SK-N-SH (cell line): ENCODE measurements at regions not wholly inside any gene's neighbourhood (a gene's known extent, or its start where the extent isn't known, plus 50 kb on each side); places are given as distances from the start of the nearest gene placed in this dataset.

Source experiments
- CTCF ChIP-seq: fragments of 200-600 bp; sonication (generic); IDR thresholded peaks from 2 replicates; pipeline ENCODE4 v1.6.1; 2017; ENCODE audit warnings: antibody characterized with exemption, mild to moderate bottlenecking, moderate library complexity
- ELF1 ChIP-seq: IDR thresholded peaks from 2 replicates; pipeline ENCODE4 v1.4.0; 2012
- EP300 ChIP-seq, 2 experiments: IDR thresholded peaks; 2 replicates each; pipeline versions ENCODE4 v1.4.0 to v1.6.1; 2012; ENCODE audit warnings: borderline replicate concordance in 1 of 2, low read depth in 1 of 2, low read length in 1 of 2
- EZH2phosphoT487 ChIP-seq: fragments of 200-600 bp; sonication (generic); IDR thresholded peaks from 2 replicates; pipeline ENCODE4 v1.6.1; 2017; ENCODE audit warnings: low read depth, mixed run types, mild to moderate bottlenecking, antibody characterized with exemption, moderate library complexity, borderline replicate concordance
- FOXJ3 ChIP-seq: sonication (generic); formaldehyde crosslinking; IDR thresholded peaks from 2 replicates; pipeline ENCODE4 v1.5.1; 2020; ENCODE audit warnings: mild to moderate bottlenecking, missing genetic modification reagents
- GABPA ChIP-seq: IDR thresholded peaks from 2 replicates; pipeline ENCODE4 v1.4.0; 2012; ENCODE audit warnings: low read depth, mild to moderate bottlenecking
- MEF2A ChIP-seq: IDR thresholded peaks from 2 replicates; pipeline ENCODE4 v1.4.0; 2012; ENCODE audit warnings: low read depth, borderline replicate concordance
- MXI1 ChIP-seq: IDR thresholded peaks from 2 replicates; pipeline ENCODE4 v1.6.1; 2012; ENCODE audit warnings: mild to moderate bottlenecking, low read depth, low read length, improper control_type of control experiment
- NRF1 ChIP-seq: IDR thresholded peaks from 2 replicates; pipeline ENCODE4 v1.6.1; 2012; ENCODE audit warnings: low read depth, mild to moderate bottlenecking, low read length
- RAD21 ChIP-seq: IDR thresholded peaks from 2 replicates; pipeline ENCODE4 v1.6.1; 2012; ENCODE audit warnings: mild to moderate bottlenecking, low read length
- RCOR1 ChIP-seq: fragments of 150-350 bp; IDR thresholded peaks from 2 replicates; pipeline ENCODE4 v1.6.1; 2017; ENCODE audit warnings: antibody characterized with exemption, low read length
- RFX5 ChIP-seq: IDR thresholded peaks from 2 replicates; pipeline ENCODE4 v1.6.1; 2012; ENCODE audit warnings: mild to moderate bottlenecking, improper control_type of control experiment, low read length
- SIN3A ChIP-seq: IDR thresholded peaks from 2 replicates; pipeline ENCODE4 v1.6.1; 2012; ENCODE audit warnings: low read depth, mild to moderate bottlenecking, low read length, moderate library complexity, borderline replicate concordance
- SMC3 ChIP-seq: IDR thresholded peaks from 2 replicates; pipeline ENCODE4 v1.6.1; 2012; ENCODE audit warnings: low read depth, low read length, improper control_type of control experiment

- TF ChIP-seq EZH2phosphoT487 (no peak), CTCF (peak; percentile 94), ELF1 (no peak), SMC3 (peak; percentile 97), MEF2A (no peak), RCOR1 (no peak), RAD21 (peak; percentile 100), FOXJ3 (CRISPR knock-in tag) (no peak), RFX5 (peak; percentile 31; the same call in 1 of the 2 replicates), SIN3A (no peak), EP300 (IDR thresholded peaks at IDR 0.05; ENCODE audit: borderline replicate concordance in 1 of 2, low read depth in 1 of 2, low read length in 1 of 2) (no peak), NRF1 (no peak), MXI1 (peak; percentile 72), GABPA (no peak)
These were observed 58.2 kb upstream of the ANTXRL start for GRCh38 chr10:46228563-46229071.
